OCI-LY3 (cell line): ENCODE measurements at regions not wholly inside any gene's neighbourhood (a gene's known extent, or its start where the extent isn't known, plus 50 kb on each side); places are given as distances from the start of the nearest gene placed in this dataset.

Experiments
- H2AFZ ChIP-seq: fragments of 200-600, 300-600 bp; shearing (Covaris generic); 2 replicates; pipeline ENCODE4 v1.6.0; 2014; ENCODE audit warnings: antibody characterized with exemption, low read depth, low read length
- H3K27ac ChIP-seq: fragments of 200-600, 300-600 bp; sonication (generic); 2 replicates; pipeline ENCODE4 v1.5.1; 2014; ENCODE audit warnings: mild to moderate bottlenecking, low read length, moderate library complexity, mixed read lengths
- H3K27me3 ChIP-seq: fragments of 200-600, 300-600 bp; sonication (generic); 2 replicates; pipeline ENCODE4 v1.6.1; 2014; ENCODE audit warnings: low read depth, low read length, mixed read lengths
- H3K36me3 ChIP-seq: fragments of 200-600, 300-600 bp; sonication (generic); replicated peaks from 2 replicates; pipeline ENCODE3; 2014; ENCODE audit warnings: low read depth, low read length, mixed read lengths
- H3K4me1 ChIP-seq: fragments of 300-600, 200-600 bp; sonication (generic); 2 replicates; pipeline ENCODE4 v1.6.1; 2014; ENCODE audit warnings: low read length, mixed read lengths
- H3K4me2 ChIP-seq: fragments of 200-600, 300-600 bp; sonication (generic); 2 replicates; pipeline ENCODE4 v1.6.1; 2014; ENCODE audit warnings: low read length, mixed read lengths
- H3K4me3 ChIP-seq: fragments of 300-600, 200-600 bp; sonication (generic); 2 replicates; pipeline ENCODE4 v1.5.1; 2014; ENCODE audit warnings: antibody characterized with exemption, mild to moderate bottlenecking, low read length, moderate library complexity
- H3K79me2 ChIP-seq: fragments of 300-600, 200-600 bp; shearing (Covaris generic); 2 replicates; pipeline ENCODE4 v1.6.1; 2014; ENCODE audit warnings: mild to moderate bottlenecking, low read length, mixed read lengths
- H3K9ac ChIP-seq: fragments of 300-600, 200-600 bp; shearing (Covaris generic); 2 replicates; pipeline ENCODE4 v1.6.0; 2014; ENCODE audit warnings: mild to moderate bottlenecking, low read length, moderate library complexity
- H3K9me3 ChIP-seq: fragments of 200-600, 300-600 bp; shearing (Covaris generic); 2 replicates; pipeline ENCODE4 v1.6.1; 2014; ENCODE audit warnings: low read length, mixed read lengths; ENCODE audit not compliant: insufficient read depth
- H4K20me1 ChIP-seq: fragments of 200-600, 300-600 bp; sonication (generic); 2 replicates; pipeline ENCODE4 v1.6.1; 2016; ENCODE audit warnings: low read length, mixed read lengths; ENCODE audit not compliant: insufficient read depth
- EZH2phosphoT487 ChIP-seq: fragments of 200-600 bp; shearing (Covaris generic); IDR thresholded peaks from 2 replicates; pipeline ENCODE4 v1.6.1; 2018; ENCODE audit warnings: antibody characterized with exemption, mixed run types, low read depth
- TF ChIP-seq, protein P1 (sequence below): fragments of 200-600, 300-600 bp; sonication (generic); IDR thresholded peaks from 2 replicates; pipeline ENCODE4 v1.5.1; 2014; ENCODE audit warnings: antibody characterized with exemption, low read length, low read depth

DNA sequence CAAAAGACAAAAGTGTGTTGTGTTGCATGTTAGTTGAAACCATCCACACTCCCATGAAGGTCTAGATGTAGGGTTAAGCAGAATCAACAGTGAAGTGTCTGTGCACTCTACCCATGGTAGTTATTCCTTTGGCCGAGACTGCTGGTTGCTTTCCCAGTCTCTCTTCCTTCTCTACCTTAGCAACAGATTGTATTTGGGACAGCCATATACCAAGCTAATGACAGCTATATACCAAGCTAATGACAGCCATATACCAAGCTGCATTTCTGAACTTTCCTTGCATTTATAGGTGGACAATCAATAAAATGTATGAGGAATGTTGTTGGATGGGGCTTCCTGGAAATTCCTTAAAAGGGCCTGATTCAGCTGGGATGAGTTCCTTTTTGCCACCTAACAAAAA, 80.5 kb upstream of the ENPEP start:
- no peaks in the 10 kb centered on the region for H3K9me3 ChIP-seq
- TF ChIP-seq EZH2phosphoT487: no peak
- TF ChIP-seq, protein P1, sequence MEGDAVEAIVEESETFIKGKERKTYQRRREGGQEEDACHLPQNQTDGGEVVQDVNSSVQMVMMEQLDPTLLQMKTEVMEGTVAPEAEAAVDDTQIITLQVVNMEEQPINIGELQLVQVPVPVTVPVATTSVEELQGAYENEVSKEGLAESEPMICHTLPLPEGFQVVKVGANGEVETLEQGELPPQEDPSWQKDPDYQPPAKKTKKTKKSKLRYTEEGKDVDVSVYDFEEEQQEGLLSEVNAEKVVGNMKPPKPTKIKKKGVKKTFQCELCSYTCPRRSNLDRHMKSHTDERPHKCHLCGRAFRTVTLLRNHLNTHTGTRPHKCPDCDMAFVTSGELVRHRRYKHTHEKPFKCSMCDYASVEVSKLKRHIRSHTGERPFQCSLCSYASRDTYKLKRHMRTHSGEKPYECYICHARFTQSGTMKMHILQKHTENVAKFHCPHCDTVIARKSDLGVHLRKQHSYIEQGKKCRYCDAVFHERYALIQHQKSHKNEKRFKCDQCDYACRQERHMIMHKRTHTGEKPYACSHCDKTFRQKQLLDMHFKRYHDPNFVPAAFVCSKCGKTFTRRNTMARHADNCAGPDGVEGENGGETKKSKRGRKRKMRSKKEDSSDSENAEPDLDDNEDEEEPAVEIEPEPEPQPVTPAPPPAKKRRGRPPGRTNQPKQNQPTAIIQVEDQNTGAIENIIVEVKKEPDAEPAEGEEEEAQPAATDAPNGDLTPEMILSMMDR: no peak

DNA sequence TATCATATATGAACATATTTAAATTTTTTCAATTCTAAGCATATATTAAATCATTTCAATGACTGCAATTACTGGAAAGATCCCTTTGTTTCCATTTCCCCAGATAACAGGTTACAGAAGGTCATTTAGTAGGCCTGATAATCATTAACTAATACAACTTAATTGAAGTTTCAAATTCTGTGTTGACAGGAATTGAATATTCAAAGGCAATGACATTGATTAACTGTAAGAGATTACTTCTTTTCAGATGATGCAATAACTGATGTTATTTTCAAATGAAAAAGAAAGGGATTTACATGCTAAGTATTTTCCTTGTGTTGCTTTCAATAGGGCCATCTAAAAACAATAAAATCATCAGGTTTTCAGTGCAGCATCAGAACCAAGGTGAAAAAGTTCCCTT, 81.1 kb upstream of the ENPEP start:
- Histone ChIP-seq H3K9me3 (no peaks in the 10 kb centered on the region), H3K4me2 (no peak overlapping the region), H3K27ac (no peak overlapping the region), H2AFZ (no peak overlapping the region), H3K27me3 (peaks cover 16% of the 10 kb centered on the region), H3K9ac (no peak overlapping the region), H3K36me3 (no peaks in the 10 kb centered on the region), H3K4me3 (no peak overlapping the region), H3K79me2 (no peaks in the 10 kb centered on the region), H4K20me1 (no peaks in the 10 kb centered on the region), H3K4me1 (no peaks in the 10 kb centered on the region)
- TF ChIP-seq, protein P1: no peak
- TF ChIP-seq EZH2phosphoT487: no peak

More for the DNA sequence above, 80.5 kb upstream of the ENPEP start:
- H3K4me2 ChIP-seq: no peak overlapping the region
- no peaks in the 10 kb centered on the region for H3K79me2 ChIP-seq
- no peak overlapping the region for H2AFZ ChIP-seq
- H4K20me1 ChIP-seq: no peaks in the 10 kb centered on the region
- no peaks in the 10 kb centered on the region for H3K36me3 ChIP-seq
- H3K4me3 ChIP-seq: no peak overlapping the region
- no peak overlapping the region for H3K9ac ChIP-seq
- H3K27ac ChIP-seq: no peak overlapping the region
- H3K4me1 ChIP-seq: no peaks in the 10 kb centered on the region
- peaks cover 16% of the 10 kb centered on the region for H3K27me3 ChIP-seq

DNA sequence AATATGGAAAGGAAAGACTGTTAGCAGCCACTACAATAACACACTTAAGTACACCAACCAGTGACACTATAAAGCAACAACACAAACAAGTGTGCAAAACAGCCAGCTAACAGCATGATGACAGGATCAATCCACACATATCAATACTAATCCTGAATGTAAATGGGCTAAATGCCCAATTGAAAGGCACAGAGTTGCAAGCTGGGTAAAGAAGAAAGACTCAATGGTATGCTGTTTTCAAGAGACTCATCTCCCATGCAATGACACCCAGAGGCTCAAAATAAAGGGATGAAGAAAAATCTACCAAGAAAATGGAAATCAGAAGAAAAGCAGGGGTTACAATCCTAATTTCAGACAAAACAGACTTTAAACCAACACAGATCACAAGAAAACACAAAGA, 94.2 kb upstream of the ENPEP start:
- Histone ChIP-seq H2AFZ (no peak overlapping the region), H3K27ac (no peak overlapping the region), H3K4me3 (no peak overlapping the region), H3K4me1 (no peaks in the 10 kb centered on the region), H3K9ac (no peak overlapping the region), H3K4me2 (no peak overlapping the region), H4K20me1 (no peaks in the 10 kb centered on the region), H3K79me2 (no peaks in the 10 kb centered on the region), H3K27me3 (no peaks in the 10 kb centered on the region), H3K36me3 (no peaks in the 10 kb centered on the region), H3K9me3 (no peaks in the 10 kb centered on the region)
- TF ChIP-seq, protein P1: no peak
- TF ChIP-seq EZH2phosphoT487: no peak

DNA sequence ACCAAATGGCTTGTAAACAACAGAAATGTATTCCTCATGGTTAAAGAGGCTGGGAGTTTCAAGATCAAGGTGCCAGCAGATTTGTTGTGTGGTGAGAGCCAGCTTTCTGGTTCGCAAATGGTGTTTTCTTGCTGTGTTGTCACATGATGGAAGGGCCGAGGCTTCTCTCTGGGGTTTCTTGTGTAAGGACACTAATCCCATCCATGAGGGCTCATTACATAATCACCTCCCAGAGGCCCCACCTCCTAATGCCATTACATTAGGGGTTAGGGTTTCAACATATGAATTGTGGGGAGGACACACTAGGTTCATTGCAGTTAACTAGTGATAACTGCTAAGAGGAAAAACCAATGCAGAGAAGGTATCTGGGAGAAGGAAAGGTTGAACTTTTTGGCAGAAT, 103.5 kb upstream of the ENPEP start:
- no peaks in the 10 kb centered on the region for H4K20me1 ChIP-seq
- H3K36me3 ChIP-seq: no peaks in the 10 kb centered on the region
- no peaks in the 10 kb centered on the region for H3K4me1 ChIP-seq
- H3K4me3 ChIP-seq: no peak overlapping the region
- H3K9ac ChIP-seq: no peak overlapping the region
- no peaks in the 10 kb centered on the region for H3K79me2 ChIP-seq
- H3K4me2 ChIP-seq: no peak overlapping the region
- no peak overlapping the region for H2AFZ ChIP-seq
- no peak overlapping the region for H3K27ac ChIP-seq
- no peaks in the 10 kb centered on the region for H3K27me3 ChIP-seq
- no peaks in the 10 kb centered on the region for H3K9me3 ChIP-seq
- TF ChIP-seq EZH2phosphoT487: no peak
- TF ChIP-seq, protein P1: no peak
